Liver (tissue), 8 donors: ENCODE measurements at regions not wholly inside any gene's neighbourhood (a gene's known extent, or its start where the extent isn't known, plus 50 kb on each side); places are given as distances from the start of the nearest gene placed in this dataset.

Experiments used
- DNase-seq: peaks from one replicate; pipeline ENCODE4 v3.0.0-alpha.2; 2017; ENCODE audit warnings: low spot score
- H3K27ac ChIP-seq, 2 donors: one replicate each; pipeline ENCODE4 v1.7.0; 2013; ENCODE audit warnings: inconsistent platforms in 2 of 2, low read length in 2 of 2, control low read depth in 1 of 2, low read depth in 1 of 2, mild to moderate bottlenecking in 1 of 2
- H3K27me3 ChIP-seq, 4 donors: one replicate each; pipeline versions ENCODE4 v1.6.1 to v1.7.0; 2013; ENCODE audit warnings: low read length in 3 of 4, inconsistent platforms in 1 of 4, mild to moderate bottlenecking in 1 of 4, moderate library complexity in 1 of 4; ENCODE audit not compliant: control insufficient read depth in 4 of 4, insufficient read depth in 4 of 4
- H3K36me3 ChIP-seq, 4 donors: one replicate each; pipeline versions ENCODE4 v1.6.1 to v1.7.0; 2013; ENCODE audit warnings: low read length in 3 of 4, mild to moderate bottlenecking in 3 of 4, low read depth in 1 of 4, moderate library complexity in 1 of 4; ENCODE audit not compliant: control insufficient read depth in 4 of 4, insufficient read depth in 3 of 4
- H3K4me1 ChIP-seq, 4 donors: one replicate each; pipeline versions ENCODE4 v1.6.1 to v1.7.0; 2013; ENCODE audit warnings: low read length in 3 of 4, mild to moderate bottlenecking in 3 of 4, moderate library complexity in 1 of 4; ENCODE audit not compliant: control insufficient read depth in 4 of 4, insufficient read depth in 4 of 4
- H3K4me3 ChIP-seq, 3 donors: one replicate each; pipeline versions ENCODE4 v1.6.1 to v1.7.0; 2013; ENCODE audit warnings: low read length in 3 of 3, control low read depth in 1 of 3, low read depth in 1 of 3, mild to moderate bottlenecking in 1 of 3
- H3K9ac ChIP-seq, 2 donors: one replicate each; pipeline ENCODE4 v1.7.0; 2013; ENCODE audit warnings: low read length in 2 of 2, mild to moderate bottlenecking in 2 of 2, moderate library complexity in 2 of 2, control low read depth in 1 of 2, low read depth in 1 of 2
- H3K9me3 ChIP-seq, 4 donors: one replicate each; pipeline versions ENCODE4 v1.6.1 to v1.7.0; 2013; ENCODE audit warnings: low read length in 3 of 4; ENCODE audit not compliant: control insufficient read depth in 4 of 4
- FOXA1 ChIP-seq: IDR thresholded peaks from 2 replicates; pipeline ENCODE4 v1.6.1; 2016; ENCODE audit warnings: antibody characterized with exemption
- FOXA2 ChIP-seq: IDR thresholded peaks from 2 replicates; pipeline ENCODE4 v1.6.1; 2016; ENCODE audit warnings: antibody characterized with exemption
- GABPA ChIP-seq, 2 donors: IDR thresholded peaks in 1 of 2; conservative IDR thresholded peaks in 1 of 2; 2 replicates each; pipeline ENCODE4 v1.6.1; 2016; ENCODE audit warnings: antibody characterized with exemption in 2 of 2, mild to moderate bottlenecking in 1 of 2, moderate library complexity in 1 of 2
- HNF4A ChIP-seq, 2 donors: conservative IDR thresholded peaks; 2 replicates each; pipeline ENCODE4 v1.6.1; 2016; ENCODE audit warnings: antibody characterized with exemption in 2 of 2, mild to moderate bottlenecking in 2 of 2
- HNF4G ChIP-seq: IDR thresholded peaks from 2 replicates; pipeline ENCODE4 v1.6.1; 2016; ENCODE audit warnings: antibody characterized with exemption
- JUND ChIP-seq, 2 donors: IDR thresholded peaks; 2 replicates each; pipeline ENCODE4 v1.6.1; 2016; ENCODE audit warnings: antibody characterized with exemption in 2 of 2
- NR2F2 ChIP-seq: IDR thresholded peaks from 2 replicates; pipeline ENCODE4 v1.6.1; 2016; ENCODE audit warnings: antibody characterized with exemption
- RAD21 ChIP-seq, 2 donors: IDR thresholded peaks; 2 replicates each; pipeline ENCODE4 v1.6.1; 2016; ENCODE audit warnings: antibody characterized with exemption in 2 of 2, mild to moderate bottlenecking in 2 of 2
- REST ChIP-seq: IDR thresholded peaks from 2 replicates; pipeline ENCODE4 v1.6.1; 2016; ENCODE audit warnings: antibody characterized with exemption, mild to moderate bottlenecking
- RXRA ChIP-seq, 2 donors: IDR thresholded peaks; 2 replicates each; pipeline ENCODE4 v1.6.1; 2017 to 2018; ENCODE audit warnings: antibody characterized with exemption in 2 of 2, mild to moderate bottlenecking in 1 of 2
- SP1 ChIP-seq: IDR thresholded peaks from 2 replicates; pipeline ENCODE4 v1.6.1; 2018; ENCODE audit warnings: antibody characterized with exemption, mild to moderate bottlenecking
- TAF1 ChIP-seq: conservative IDR thresholded peaks from 2 replicates; pipeline ENCODE4 v1.6.1; 2016; ENCODE audit warnings: antibody characterized with exemption, mild to moderate bottlenecking
- YY1 ChIP-seq: IDR thresholded peaks from 2 replicates; pipeline ENCODE4 v1.6.1; 2016; ENCODE audit warnings: antibody characterized with exemption, mild to moderate bottlenecking
- WGBS: extraction: QIAGEN DNeasy Blood & Tissue Kit; methylation state at CpG from one replicate; pipeline ENCODE4 v1.1.7; 2013; 5-methylcytosine and 5-hydroxymethylcytosine counted together
- TF ChIP-seq, protein P1 (sequence below): fragments of 150-350 bp; IDR thresholded peaks from 2 replicates; pipeline ENCODE4 v1.5.1; 2017; ENCODE audit warnings: improper control_type of control experiment, low read depth, low read length; ENCODE audit not compliant: missing input control
- TF ChIP-seq, protein P2 (sequence below): IDR thresholded peaks from 2 replicates; pipeline ENCODE4 v1.6.1; 2016; ENCODE audit warnings: antibody characterized with exemption
- TF ChIP-seq, protein P3 (sequence below): IDR thresholded peaks from 2 replicates; pipeline ENCODE4 v1.6.1; 2016; ENCODE audit warnings: antibody characterized with exemption
- donor health status: healthy.
- donor health status: healthy.
- donor health status: healthy.
- donor health status: healthy.
- donor health status: healthy.

DNA sequence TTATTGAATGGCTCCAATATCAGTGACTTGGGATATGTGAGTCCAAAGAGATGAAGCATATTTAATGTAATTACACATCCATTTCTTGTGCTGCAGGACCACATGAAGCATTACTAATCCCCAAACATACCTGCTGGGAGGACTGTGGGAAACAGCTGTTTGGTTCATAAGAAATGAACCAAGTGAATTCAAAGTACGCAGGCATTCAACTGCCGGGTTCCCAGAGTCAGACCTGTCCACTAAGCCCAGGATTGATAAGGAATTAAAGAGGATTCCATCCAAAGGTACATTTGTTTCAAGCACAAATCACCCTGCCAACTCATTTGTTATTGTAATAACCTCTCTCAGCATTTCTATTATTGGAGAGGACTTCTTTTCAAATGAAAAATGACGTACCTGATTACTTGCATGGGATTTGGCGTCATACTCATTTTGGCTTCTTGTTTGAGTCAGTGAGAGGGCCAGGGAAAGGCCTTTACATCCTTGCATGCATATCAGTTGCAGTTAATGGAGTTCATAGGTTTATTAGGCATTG, 230.7 kb downstream of the TXNL1 start (continued):
- TF ChIP-seq, protein P1, sequence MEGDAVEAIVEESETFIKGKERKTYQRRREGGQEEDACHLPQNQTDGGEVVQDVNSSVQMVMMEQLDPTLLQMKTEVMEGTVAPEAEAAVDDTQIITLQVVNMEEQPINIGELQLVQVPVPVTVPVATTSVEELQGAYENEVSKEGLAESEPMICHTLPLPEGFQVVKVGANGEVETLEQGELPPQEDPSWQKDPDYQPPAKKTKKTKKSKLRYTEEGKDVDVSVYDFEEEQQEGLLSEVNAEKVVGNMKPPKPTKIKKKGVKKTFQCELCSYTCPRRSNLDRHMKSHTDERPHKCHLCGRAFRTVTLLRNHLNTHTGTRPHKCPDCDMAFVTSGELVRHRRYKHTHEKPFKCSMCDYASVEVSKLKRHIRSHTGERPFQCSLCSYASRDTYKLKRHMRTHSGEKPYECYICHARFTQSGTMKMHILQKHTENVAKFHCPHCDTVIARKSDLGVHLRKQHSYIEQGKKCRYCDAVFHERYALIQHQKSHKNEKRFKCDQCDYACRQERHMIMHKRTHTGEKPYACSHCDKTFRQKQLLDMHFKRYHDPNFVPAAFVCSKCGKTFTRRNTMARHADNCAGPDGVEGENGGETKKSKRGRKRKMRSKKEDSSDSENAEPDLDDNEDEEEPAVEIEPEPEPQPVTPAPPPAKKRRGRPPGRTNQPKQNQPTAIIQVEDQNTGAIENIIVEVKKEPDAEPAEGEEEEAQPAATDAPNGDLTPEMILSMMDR = no peak
- TF ChIP-seq, protein P2, sequence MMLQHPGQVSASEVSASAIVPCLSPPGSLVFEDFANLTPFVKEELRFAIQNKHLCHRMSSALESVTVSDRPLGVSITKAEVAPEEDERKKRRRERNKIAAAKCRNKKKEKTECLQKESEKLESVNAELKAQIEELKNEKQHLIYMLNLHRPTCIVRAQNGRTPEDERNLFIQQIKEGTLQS = no peak
- TF ChIP-seq YY1 (no peak), FOXA2 (no peak), HNF4G (no peak), RAD21 (IDR thresholded peaks at IDR 0.05) (no peak)

DNA sequence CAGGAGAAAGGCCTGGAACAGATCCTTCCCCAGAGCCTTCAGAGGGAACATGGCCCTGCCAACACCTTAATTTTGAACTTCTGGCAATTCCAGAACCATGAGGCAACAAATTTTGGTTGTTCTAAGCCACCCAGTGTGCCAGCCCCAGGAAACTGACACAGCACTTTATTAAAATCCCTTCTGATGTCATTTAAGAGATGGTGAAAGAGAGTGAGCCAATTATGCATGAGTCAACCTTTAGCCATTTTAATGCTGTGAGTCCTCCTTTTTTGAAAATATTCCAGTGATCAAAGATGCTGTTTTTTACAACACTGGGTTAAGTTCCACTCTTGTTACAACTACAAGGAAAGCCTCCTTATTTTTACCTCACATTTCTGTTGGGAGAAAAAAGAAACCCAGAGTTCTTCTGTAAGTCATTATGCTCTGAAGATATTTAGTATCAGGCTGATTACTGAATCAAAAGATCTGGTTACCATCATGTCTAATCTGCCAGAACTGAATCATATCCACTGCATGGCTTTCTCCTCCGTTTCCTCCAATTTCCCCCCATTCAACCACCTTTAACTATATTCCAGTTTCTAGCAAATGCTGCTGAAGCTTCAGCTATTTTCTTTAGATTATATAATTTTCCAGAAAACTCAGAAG, 235.4 kb downstream of the TXNL1 start:
- H3K9ac ChIP-seq = no peak overlapping the region
- TF ChIP-seq FOXA2 (no peak), RXRA (IDR thresholded peaks at IDR 0.05) (no peak), HNF4A (conservative IDR thresholded peaks at IDR 0.05) (no peak), TAF1 (no peak), FOXA1 (no peak), RAD21 (IDR thresholded peaks at IDR 0.05) (no peak), NR2F2 (no peak), JUND (IDR thresholded peaks at IDR 0.05) (no peak), SP1 (no peak), GABPA (IDR thresholded peaks at IDR 0.05 in 1 of 2, conservative IDR thresholded peaks at IDR 0.05 in 1 of 2) (no peak)
- TF ChIP-seq, protein P2 = no peak
- H3K4me1 ChIP-seq = no peaks in the 10 kb centered on the region
- H3K36me3 ChIP-seq = no peaks in the 10 kb centered on the region
- WGBS = 77% methylated on average over 1 of the region's 1 CpG
- DNase-seq = no peak
- no peak overlapping the region for H3K4me3 ChIP-seq
- no peaks in the 10 kb centered on the region for H3K9me3 ChIP-seq
- H3K27me3 ChIP-seq = no peaks in the 10 kb centered on the region
- H3K27ac ChIP-seq = no peak overlapping the region

DNA sequence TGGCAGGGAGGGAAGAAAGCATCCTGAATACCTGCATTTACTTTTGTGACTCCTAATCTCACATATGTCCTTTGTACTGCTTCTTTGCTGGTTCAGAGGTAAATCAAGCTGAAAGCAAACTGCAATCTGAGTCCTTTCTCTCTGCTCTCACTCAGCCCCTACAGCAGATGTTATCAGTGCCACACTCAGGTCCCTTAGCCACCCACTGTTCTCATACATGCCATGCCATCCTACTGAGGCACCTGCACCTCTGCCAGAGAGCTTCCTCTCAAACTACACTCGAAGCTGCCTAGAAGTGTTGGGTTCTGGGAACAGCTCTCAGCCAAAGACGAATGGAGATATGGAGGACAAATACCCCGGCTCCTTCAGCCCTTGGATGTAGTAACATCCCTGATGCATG, 244.5 kb downstream of the TXNL1 start:
- no peaks in the 10 kb centered on the region for H3K4me1 ChIP-seq
- H3K36me3 ChIP-seq = no peaks in the 10 kb centered on the region
- 82% methylated on average over 3 of the region's 3 CpGs for WGBS
- TF ChIP-seq SP1 (no peak), FOXA1 (no peak), HNF4A (conservative IDR thresholded peaks at IDR 0.05) (no peak), GABPA (IDR thresholded peaks at IDR 0.05 in 1 of 2, conservative IDR thresholded peaks at IDR 0.05 in 1 of 2) (no peak), YY1 (no peak), REST (no peak)
- TF ChIP-seq, protein P3, sequence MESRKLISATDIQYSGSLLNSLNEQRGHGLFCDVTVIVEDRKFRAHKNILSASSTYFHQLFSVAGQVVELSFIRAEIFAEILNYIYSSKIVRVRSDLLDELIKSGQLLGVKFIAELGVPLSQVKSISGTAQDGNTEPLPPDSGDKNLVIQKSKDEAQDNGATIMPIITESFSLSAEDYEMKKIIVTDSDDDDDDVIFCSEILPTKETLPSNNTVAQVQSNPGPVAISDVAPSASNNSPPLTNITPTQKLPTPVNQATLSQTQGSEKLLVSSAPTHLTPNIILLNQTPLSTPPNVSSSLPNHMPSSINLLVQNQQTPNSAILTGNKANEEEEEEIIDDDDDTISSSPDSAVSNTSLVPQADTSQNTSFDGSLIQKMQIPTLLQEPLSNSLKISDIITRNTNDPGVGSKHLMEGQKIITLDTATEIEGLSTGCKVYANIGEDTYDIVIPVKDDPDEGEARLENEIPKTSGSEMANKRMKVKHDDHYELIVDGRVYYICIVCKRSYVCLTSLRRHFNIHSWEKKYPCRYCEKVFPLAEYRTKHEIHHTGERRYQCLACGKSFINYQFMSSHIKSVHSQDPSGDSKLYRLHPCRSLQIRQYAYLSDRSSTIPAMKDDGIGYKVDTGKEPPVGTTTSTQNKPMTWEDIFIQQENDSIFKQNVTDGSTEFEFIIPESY = no peak
- TF ChIP-seq, protein P2 = no peak
- no peak overlapping the region for H3K27ac ChIP-seq
- no peak for DNase-seq
- H3K9ac ChIP-seq = no peak overlapping the region
- H3K9me3 ChIP-seq = no peaks in the 10 kb centered on the region
- no peak overlapping the region for H3K4me3 ChIP-seq
- H3K27me3 ChIP-seq = no peaks in the 10 kb centered on the region
